Gastrocnemius medialis (tissue), 4 donors: ENCODE measurements at regions not wholly inside any gene's neighbourhood (a gene's known extent, or its start where the extent isn't known, plus 50 kb on each side); places are given as distances from the start of the nearest gene placed in this dataset.

Source experiments
- POLR2A ChIP-seq, 2 donors: fragments of 450-650 bp; IDR thresholded peaks; one replicate each; pipeline ENCODE4 v1.6.1; 2017; ENCODE audit warnings: antibody characterized with exemption in 2 of 2, mild to moderate bottlenecking in 2 of 2, moderate library complexity in 2 of 2
- TF ChIP-seq, protein P1 (sequence below), 5 experiments: fragments of 450-650 bp in 3 of 5; fragments of 200-600 bp in 2 of 5; sonication (generic) in 2 of 5; IDR thresholded peaks in 4 of 5; conservative IDR thresholded peaks in 1 of 5; 1 replicate in 4 of 5; 2 replicates in 1 of 5; pipeline ENCODE4 v1.5.1; 2016 to 2019; ENCODE audit warnings: antibody characterized with exemption in 5 of 5, mild to moderate bottlenecking in 3 of 5, moderate library complexity in 3 of 5

DNA sequence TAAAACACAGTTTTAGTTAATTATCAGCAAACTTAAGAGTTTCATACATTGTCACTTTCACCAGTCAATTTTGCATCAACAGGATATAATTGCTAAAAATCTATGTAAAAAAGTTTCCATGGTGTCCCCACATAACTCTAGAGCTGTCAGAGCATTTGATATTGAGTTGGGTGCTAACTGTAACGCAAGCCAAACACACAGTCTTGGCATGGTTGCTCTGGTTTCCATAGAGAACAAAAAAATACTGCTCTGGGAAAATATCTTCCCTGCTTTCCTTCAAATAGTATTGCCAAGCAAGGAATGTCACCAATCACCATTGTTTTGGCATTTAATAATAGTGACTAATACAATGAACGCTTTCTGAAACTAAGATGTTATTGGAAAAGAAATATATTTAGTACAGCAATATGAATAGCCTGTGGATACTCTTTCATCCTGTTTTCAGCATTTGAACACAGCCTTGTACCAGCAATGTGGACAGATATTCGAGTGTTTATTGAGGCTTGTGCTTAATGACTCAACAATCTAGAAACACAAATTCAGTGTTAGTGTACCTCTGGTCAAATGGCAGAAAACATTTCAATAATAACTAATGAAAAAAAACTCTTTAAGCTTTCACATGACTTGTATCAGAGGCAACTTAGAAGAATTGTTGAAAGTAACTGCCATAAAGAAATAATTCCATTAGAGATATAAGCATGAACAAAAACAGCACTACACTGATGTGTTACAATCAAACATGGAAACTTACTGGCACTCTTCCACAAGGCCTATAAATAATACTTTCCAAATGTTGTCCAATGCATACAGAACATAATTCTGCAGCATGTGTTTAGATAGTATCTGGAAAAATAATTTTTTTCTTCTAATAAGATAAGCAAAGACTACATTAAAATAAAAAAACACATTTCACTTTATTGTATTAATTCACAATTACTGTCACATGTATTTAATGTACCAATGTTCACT, 1469.5 kb upstream of the CELF2 start:
- no peak for TF ChIP-seq POLR2A (IDR thresholded peaks at IDR 0.05)
- TF ChIP-seq, protein P1, sequence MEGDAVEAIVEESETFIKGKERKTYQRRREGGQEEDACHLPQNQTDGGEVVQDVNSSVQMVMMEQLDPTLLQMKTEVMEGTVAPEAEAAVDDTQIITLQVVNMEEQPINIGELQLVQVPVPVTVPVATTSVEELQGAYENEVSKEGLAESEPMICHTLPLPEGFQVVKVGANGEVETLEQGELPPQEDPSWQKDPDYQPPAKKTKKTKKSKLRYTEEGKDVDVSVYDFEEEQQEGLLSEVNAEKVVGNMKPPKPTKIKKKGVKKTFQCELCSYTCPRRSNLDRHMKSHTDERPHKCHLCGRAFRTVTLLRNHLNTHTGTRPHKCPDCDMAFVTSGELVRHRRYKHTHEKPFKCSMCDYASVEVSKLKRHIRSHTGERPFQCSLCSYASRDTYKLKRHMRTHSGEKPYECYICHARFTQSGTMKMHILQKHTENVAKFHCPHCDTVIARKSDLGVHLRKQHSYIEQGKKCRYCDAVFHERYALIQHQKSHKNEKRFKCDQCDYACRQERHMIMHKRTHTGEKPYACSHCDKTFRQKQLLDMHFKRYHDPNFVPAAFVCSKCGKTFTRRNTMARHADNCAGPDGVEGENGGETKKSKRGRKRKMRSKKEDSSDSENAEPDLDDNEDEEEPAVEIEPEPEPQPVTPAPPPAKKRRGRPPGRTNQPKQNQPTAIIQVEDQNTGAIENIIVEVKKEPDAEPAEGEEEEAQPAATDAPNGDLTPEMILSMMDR (IDR thresholded peaks at IDR 0.05 in 4 of 5, conservative IDR thresholded peaks at IDR 0.05 in 1 of 5) = no peak
